Osteoblast (primary cell): ENCODE measurements at regions not wholly inside any gene's neighbourhood (a gene's known extent, or its start where the extent isn't known, plus 50 kb on each side); places are given as distances from the start of the nearest gene placed in this dataset.
"Not testable (repeated sequence)": the region's sequence is repeated elsewhere in the genome, so short reads cannot be mapped to it uniquely, and the experiment has no call there.

Experiments used
- DNase-seq: peaks from one replicate; pipeline ENCODE4 v3.0.0; 2011; ENCODE audit warnings: low spot score, mixed read lengths; ENCODE audit not compliant: insufficient read length; ENCODE audit errors: missing footprints
- H2AFZ ChIP-seq: 2 replicates; pipeline ENCODE4 v1.6.0; 2011; ENCODE audit warnings: mild to moderate bottlenecking, low read length
- H3K27ac ChIP-seq: 2 replicates; pipeline ENCODE4 v1.5.1; 2011; ENCODE audit warnings: mild to moderate bottlenecking, low read depth, low read length, moderate library complexity
- H3K27me3 ChIP-seq: 2 replicates; pipeline ENCODE4 v1.6.0; 2012; ENCODE audit warnings: mild to moderate bottlenecking, control low read depth, inconsistent platforms, low read length, moderate library complexity; ENCODE audit not compliant: insufficient read depth
- H3K36me3 ChIP-seq: 2 replicates; pipeline ENCODE4 v1.5.1; 2011; ENCODE audit warnings: mild to moderate bottlenecking, low read length, control low read depth, moderate library complexity; ENCODE audit not compliant: insufficient read depth
- H3K4me1 ChIP-seq: 2 replicates; pipeline ENCODE4 v1.5.1; 2011; ENCODE audit warnings: mild to moderate bottlenecking, low read length, control low read depth, moderate library complexity; ENCODE audit not compliant: insufficient read depth
- H3K4me2 ChIP-seq: 2 replicates; pipeline ENCODE4 v1.6.0; 2011; ENCODE audit warnings: mild to moderate bottlenecking, low read length; ENCODE audit not compliant: insufficient read depth
- H3K4me3 ChIP-seq: fragments of 200-600 bp; sonication (generic); 3 replicates; pipeline ENCODE4 v1.5.1; 2012; ENCODE audit warnings: mild to moderate bottlenecking, low read length, inconsistent platforms; ENCODE audit not compliant: insufficient read depth
- H3K79me2 ChIP-seq: 2 replicates; pipeline ENCODE4 v1.6.0; 2012; ENCODE audit warnings: mild to moderate bottlenecking, low read length, control low read depth, inconsistent platforms; ENCODE audit not compliant: insufficient read depth
- H3K9me3 ChIP-seq: 2 replicates; pipeline ENCODE4 v1.5.1; 2011; ENCODE audit warnings: low read depth, low read length, control low read depth
- H4K20me1 ChIP-seq: 2 replicates; pipeline ENCODE4 v1.6.0; 2012; ENCODE audit warnings: mild to moderate bottlenecking, low read length, control low read depth; ENCODE audit not compliant: insufficient read depth
- TF ChIP-seq, protein P1 (sequence below): IDR thresholded peaks from 2 replicates; pipeline ENCODE4 v1.5.1; 2011; ENCODE audit warnings: mild to moderate bottlenecking, low read depth, low read length, moderate library complexity; ENCODE audit errors: extremely low read depth

DNA sequence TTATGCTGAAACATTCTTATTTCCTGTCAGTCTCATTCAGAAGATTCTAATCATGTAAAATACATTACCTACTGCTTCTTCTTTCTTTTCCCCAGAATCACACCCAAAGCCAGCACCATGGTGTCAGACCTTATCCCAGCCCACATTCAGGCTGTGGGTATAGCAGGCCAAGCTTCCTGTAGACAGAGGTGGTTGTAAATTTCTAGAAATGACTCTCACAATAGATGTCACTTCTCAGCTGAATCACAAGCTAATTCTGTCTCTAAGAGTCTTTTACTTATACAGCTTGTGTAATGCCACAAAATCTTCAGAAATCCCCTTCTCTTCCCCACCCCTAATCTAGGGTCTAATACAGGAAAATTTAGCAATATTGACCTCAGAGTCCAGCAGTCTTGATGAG is 239.6 kb downstream of the PARM1 start:
- no peaks in the 10 kb centered on the region for H3K9me3 ChIP-seq
- H3K36me3 ChIP-seq, result no peaks in the 10 kb centered on the region
- no peak overlapping the region for H3K27ac ChIP-seq
- no peaks in the 10 kb centered on the region for H3K4me1 ChIP-seq
- no peaks in the 10 kb centered on the region for H3K27me3 ChIP-seq
- no peak for DNase-seq
- no peak overlapping the region for H3K4me3 ChIP-seq
- H3K4me2 ChIP-seq, result no peak overlapping the region
- H3K79me2 ChIP-seq, result no peaks in the 10 kb centered on the region
- H2AFZ ChIP-seq, result no peak overlapping the region
- H4K20me1 ChIP-seq, result no peaks in the 10 kb centered on the region
- TF ChIP-seq, protein P1, sequence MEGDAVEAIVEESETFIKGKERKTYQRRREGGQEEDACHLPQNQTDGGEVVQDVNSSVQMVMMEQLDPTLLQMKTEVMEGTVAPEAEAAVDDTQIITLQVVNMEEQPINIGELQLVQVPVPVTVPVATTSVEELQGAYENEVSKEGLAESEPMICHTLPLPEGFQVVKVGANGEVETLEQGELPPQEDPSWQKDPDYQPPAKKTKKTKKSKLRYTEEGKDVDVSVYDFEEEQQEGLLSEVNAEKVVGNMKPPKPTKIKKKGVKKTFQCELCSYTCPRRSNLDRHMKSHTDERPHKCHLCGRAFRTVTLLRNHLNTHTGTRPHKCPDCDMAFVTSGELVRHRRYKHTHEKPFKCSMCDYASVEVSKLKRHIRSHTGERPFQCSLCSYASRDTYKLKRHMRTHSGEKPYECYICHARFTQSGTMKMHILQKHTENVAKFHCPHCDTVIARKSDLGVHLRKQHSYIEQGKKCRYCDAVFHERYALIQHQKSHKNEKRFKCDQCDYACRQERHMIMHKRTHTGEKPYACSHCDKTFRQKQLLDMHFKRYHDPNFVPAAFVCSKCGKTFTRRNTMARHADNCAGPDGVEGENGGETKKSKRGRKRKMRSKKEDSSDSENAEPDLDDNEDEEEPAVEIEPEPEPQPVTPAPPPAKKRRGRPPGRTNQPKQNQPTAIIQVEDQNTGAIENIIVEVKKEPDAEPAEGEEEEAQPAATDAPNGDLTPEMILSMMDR, result no peak

- Histone ChIP-seq H4K20me1 (no peaks in the 10 kb centered on the region), H3K79me2 (no peaks in the 10 kb centered on the region), H3K27ac (no peak overlapping the region), H3K4me1 (no peaks in the 10 kb centered on the region), H2AFZ (no peak overlapping the region), H3K4me3 (no peak overlapping the region), H3K36me3 (no peaks in the 10 kb centered on the region), H3K27me3 (no peaks in the 10 kb centered on the region), H3K4me2 (no peak overlapping the region), H3K9me3 (no peaks in the 10 kb centered on the region)
- no peak for DNase-seq
- TF ChIP-seq, protein P1, result no peak
Measured at GRCh38 chr4:75169427-75169826, 236.5 kb downstream of the PARM1 start.

GRCh38 chr4:75169020-75169419 is 236.1 kb downstream of the PARM1 start:
- Histone ChIP-seq H3K9me3 (no peaks in the 10 kb centered on the region), H3K4me2 (no peak overlapping the region), H3K79me2 (no peaks in the 10 kb centered on the region), H3K36me3 (no peaks in the 10 kb centered on the region), H3K4me3 (no peak overlapping the region), H3K27me3 (no peaks in the 10 kb centered on the region), H3K27ac (no peak overlapping the region), H2AFZ (no peak overlapping the region), H3K4me1 (no peaks in the 10 kb centered on the region), H4K20me1 (no peaks in the 10 kb centered on the region)
- TF ChIP-seq, protein P1, result no peak
- DNase-seq, result no peak

GRCh38 chr4:75168548-75168947 is 235.6 kb downstream of the PARM1 start:
- Histone ChIP-seq H3K4me1 (no peaks in the 10 kb centered on the region), H3K27ac (no peak overlapping the region), H3K4me2 (no peak overlapping the region), H3K27me3 (no peaks in the 10 kb centered on the region), H3K36me3 (no peaks in the 10 kb centered on the region), H2AFZ (no peak overlapping the region), H4K20me1 (no peaks in the 10 kb centered on the region), H3K79me2 (no peaks in the 10 kb centered on the region), H3K9me3 (no peaks in the 10 kb centered on the region), H3K4me3 (no peak overlapping the region)
- TF ChIP-seq, protein P1, result no peak
- DNase-seq, result peak; percentile 49

DNA sequence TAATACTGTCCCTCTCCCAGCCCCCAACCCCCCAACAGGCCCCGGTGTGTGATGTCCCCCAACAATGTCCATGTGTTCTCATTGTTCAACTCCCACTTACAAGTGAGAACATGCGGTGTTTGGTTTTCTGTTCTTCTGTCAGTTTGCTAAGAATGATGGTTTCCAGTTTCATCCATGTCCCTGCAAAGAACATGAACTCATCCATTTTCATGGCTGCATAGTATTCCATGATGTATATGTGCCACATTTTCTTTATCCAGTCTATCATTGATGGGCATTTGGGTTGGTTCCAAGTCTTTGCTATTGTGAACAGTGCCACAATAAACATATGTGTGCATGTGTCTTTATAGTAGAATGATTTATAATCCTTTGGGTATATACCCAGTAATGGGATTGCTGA is 232.2 kb downstream of the PARM1 start:
- not testable (repeated sequence) for H3K27me3 ChIP-seq, H3K36me3 ChIP-seq, H3K4me3 ChIP-seq, H3K79me2 ChIP-seq, H4K20me1 ChIP-seq, H3K9me3 ChIP-seq, H3K4me2 ChIP-seq, DNase-seq, H2AFZ ChIP-seq, H3K27ac ChIP-seq, H3K4me1 ChIP-seq
